ENCODE measurements at regions not wholly inside any gene's neighbourhood (a gene's known extent, or its start where the extent isn't known, plus 50 kb on each side); places are given as distances from the start of the nearest gene placed in this dataset.

GRCh38 chr12:116421785-116422538 is 137.2 kb upstream of the MAP1LC3B2 start:
- no peak for ATAC-seq
- intact Hi-C loops (cut with micrococcal nuclease; ENCODE audit: unreplicated experiment) (no loop called here), in situ Hi-C loops (cut with HindIII; ENCODE audit: extremely low pct_ligation_motif_present, low pct_unique_long_range_greater_than_20kb) (no loop called here)
- ChIA-PET POLR2A (no interaction called here), CTCF (ENCODE audit: low intra/inter-chr PET ratio, low total read pairs) (no interaction called here)
- 72% methylated on average over 2 of the region's 2 CpGs for WGBS (ENCODE audit: low lambda C conversion rate)
- TF ChIP-seq RFX3 (CRISPR knock-in tag; IDR thresholded peaks at IDR 0.05) (no peak), NFIC (IDR thresholded peaks at IDR 0.05; ENCODE audit: low read length) (no peak), PRPF4 (IDR thresholded peaks at IDR 0.05; ENCODE audit: low read depth, low read length, poor library complexity, severe bottlenecking) (no peak), ETS1 (CRISPR knock-in tag; IDR thresholded peaks at IDR 0.05) (no peak), ZBTB40 (IDR thresholded peaks at IDR 0.05) (peak; percentile 55), ZBTB40 (CRISPR knock-in tag; IDR thresholded peaks at IDR 0.05) (peak; percentile 93), SYNCRIP (IDR thresholded peaks at IDR 0.05; ENCODE audit: insufficient read depth, low read depth, low read length) (no peak)
- H3K27me3 ChIP-seq (ENCODE audit: control insufficient read depth in 1 of 2, insufficient read depth in 2 of 2, low read length in 2 of 2): peaks cover 0 to 9% of the 10 kb centered on the region in 2 experiments; a peak in 2 of 5 replicates
- no peak overlapping the region for H3K4me2 ChIP-seq (ENCODE audit: low read depth, low read length)
- no peak for DNase-seq (ENCODE audit: low spot score)
- no peaks in the 10 kb centered on the region for H3K79me2 ChIP-seq (ENCODE audit: insufficient read depth, low read length)
- no TSS peak for BruUV-seq (replicated peaks)
- no peak for FAIRE-seq
- H3K9me3 ChIP-seq (ENCODE audit: low read length): no peaks in the 10 kb centered on the region
- no peak overlapping the region for H3K27ac ChIP-seq (ENCODE audit: extremely low read length, insufficient read depth, low read length)
- no peak overlapping the region for H3K9ac ChIP-seq (ENCODE audit: insufficient read depth, low read depth, low read length)
- no peaks in the 10 kb centered on the region; the same call in 1 of the 2 replicates for H3K4me1 ChIP-seq (ENCODE audit: insufficient read depth, low read length)
- no peak overlapping the region for H3K4me3 ChIP-seq (replicated peaks in 1 of 3; ENCODE audit: insufficient read depth in 1 of 3, low read depth in 2 of 3, low read length in 3 of 3)
- H4K20me1 ChIP-seq (ENCODE audit: insufficient read depth, low read length): no peaks in the 10 kb centered on the region
- H3K36me3 ChIP-seq (replicated peaks in 1 of 2; ENCODE audit: control insufficient read depth in 1 of 2, insufficient read depth in 2 of 2, low read length in 2 of 2): no peaks in the 10 kb centered on the region
- H2AFZ ChIP-seq (ENCODE audit: low read length): no peak overlapping the region
